Colon (tissue), 2 donors: ENCODE measurements at regions not wholly inside any gene's neighbourhood (a gene's known extent, or its start where the extent isn't known, plus 50 kb on each side); places are given as distances from the start of the nearest gene placed in this dataset.

Source experiments
- FAIRE-seq: peaks from 2 replicates; lab custom pipeline; 2012; peaks lifted over from hg19 to GRCh38; lab: Jason Lieb, UNC
- donor health status: control.
- donor health status: control.

- FAIRE-seq = peak; percentile 94
Measured at GRCh38 chr1:193549081-193549480, 362.7 kb upstream of the B3GALT2 start.

GRCh38 chr1:193545171-193545570, 358.8 kb upstream of the B3GALT2 start:
- no peak for FAIRE-seq

DNA sequence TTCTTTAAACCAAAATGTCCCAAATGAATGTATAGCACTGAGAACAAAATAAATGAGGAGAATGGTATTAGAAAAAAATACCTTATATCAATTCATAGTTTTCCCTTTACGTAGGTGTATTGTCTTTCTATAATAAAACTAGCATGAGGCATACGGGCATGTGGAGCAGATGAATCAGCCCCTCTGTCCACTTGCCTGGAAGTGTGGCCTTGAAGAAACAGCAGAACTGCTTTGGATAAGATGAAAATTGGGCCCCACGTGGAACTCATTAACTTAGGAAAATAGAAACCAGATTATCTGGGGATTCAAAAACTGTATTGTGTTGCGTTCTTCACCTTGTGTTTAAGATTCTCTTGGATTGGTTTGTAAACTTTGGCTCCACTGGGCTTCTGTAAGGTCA, 356.8 kb upstream of the B3GALT2 start:
- FAIRE-seq = no peak

- no peak for FAIRE-seq
Measured at GRCh38 chr1:193542690-193543089, 356.3 kb upstream of the B3GALT2 start.

GRCh38 chr1:193540511-193540910, 354.1 kb upstream of the B3GALT2 start:
- no peak for FAIRE-seq

- FAIRE-seq = no peak
Measured at GRCh38 chr1:193539731-193540459, 353.5 kb upstream of the B3GALT2 start.

DNA sequence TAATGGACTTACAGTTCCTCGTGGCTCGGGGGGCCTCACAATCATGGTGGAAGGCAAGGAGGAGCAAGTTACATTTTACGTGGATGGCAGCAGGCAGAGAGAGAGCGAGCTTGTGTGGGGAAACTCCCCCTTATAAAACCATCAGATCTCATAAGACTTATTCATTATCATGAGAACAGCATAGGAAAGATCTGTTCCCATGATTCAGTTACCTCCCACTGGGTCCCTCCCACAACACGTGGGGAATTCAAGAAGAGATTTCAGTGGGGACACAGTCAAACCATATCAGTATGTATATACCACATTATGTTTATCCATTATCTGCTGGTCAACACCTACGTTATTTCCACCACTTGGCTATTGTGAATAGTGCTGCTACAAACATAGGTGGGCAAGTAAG, 352.3 kb upstream of the B3GALT2 start:
- FAIRE-seq = no peak

GRCh38 chr1:193538003-193538354, 351.6 kb upstream of the B3GALT2 start:
- no peak for FAIRE-seq

GRCh38 chr1:193537266-193538002, 351.0 kb upstream of the B3GALT2 start:
- no peak for FAIRE-seq

DNA sequence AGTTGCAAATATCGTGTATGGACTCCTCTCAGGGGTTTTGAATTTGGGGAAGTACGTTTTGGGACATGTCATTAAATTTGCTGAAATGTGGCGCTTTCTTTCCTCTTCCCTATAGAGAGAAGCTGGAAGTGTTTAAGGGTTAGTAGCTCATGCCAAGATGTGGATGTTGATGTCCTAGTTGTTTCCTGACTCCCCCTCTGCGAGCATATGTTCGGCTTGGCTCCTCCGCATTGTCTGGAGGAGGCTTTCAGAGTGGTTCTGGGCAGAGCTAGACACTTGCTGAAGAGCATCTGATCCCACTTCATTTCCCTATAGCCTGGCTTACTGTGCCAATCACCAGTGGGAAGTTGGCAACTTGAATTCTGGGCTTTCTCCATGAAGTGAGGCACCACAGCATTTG, 347.4 kb upstream of the B3GALT2 start:
- FAIRE-seq = no peak

- FAIRE-seq = no peak
Measured at GRCh38 chr1:193525917-193526710, 339.7 kb upstream of the B3GALT2 start.

- no peak for FAIRE-seq
Measured at GRCh38 chr1:193525411-193525810, 339.0 kb upstream of the B3GALT2 start.

DNA sequence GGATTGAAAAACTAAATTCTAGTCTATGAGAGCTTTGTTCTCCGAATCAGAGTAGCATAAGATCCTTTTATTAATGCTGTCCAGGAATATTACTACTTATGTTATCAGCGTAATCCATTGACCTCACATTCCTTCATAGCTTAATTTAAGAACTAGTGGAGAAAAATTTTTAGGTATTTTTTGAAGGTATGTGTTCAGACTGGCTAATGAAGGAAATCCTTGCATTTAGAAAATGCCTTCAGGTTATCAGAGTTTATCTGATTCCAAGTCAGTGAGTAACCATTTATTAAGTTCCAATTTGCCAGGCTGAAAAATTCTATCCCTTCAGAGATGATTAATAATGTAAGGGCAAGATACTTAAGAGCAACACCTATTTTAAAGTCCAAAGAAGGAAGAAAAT, 338.2 kb upstream of the B3GALT2 start:
- FAIRE-seq = no peak

DNA sequence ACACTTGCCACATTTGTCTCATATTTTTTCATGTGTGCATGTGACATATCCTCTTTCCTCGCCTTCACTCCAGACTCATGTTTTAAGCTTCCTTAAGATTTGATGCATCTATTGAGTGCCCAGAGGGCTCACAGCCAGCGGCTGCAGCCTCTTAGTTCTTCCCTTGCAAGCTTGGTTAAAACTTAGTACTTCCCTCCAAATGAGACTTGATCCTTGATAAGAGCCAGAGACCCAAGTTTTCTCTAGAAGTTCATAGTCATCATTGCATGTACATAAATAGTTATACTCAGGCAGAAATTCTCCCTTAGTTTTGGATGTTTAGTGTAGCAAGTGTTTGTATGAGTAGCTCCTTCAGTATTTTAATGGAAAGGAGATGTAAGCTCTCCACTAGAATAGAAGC, 337.6 kb upstream of the B3GALT2 start:
- FAIRE-seq = no peak

- FAIRE-seq = no peak
Measured at GRCh38 chr1:193520472-193520871, 334.1 kb upstream of the B3GALT2 start.

GRCh38 chr1:193519922-193520321, 333.5 kb upstream of the B3GALT2 start:
- no peak for FAIRE-seq

- no peak for FAIRE-seq
Measured at GRCh38 chr1:193516755-193517388, 330.5 kb upstream of the B3GALT2 start.

GRCh38 chr1:193514397-193514796, 328.0 kb upstream of the B3GALT2 start:
- FAIRE-seq = no peak

- no peak for FAIRE-seq
Measured at GRCh38 chr1:193513032-193513431, 326.6 kb upstream of the B3GALT2 start.

DNA sequence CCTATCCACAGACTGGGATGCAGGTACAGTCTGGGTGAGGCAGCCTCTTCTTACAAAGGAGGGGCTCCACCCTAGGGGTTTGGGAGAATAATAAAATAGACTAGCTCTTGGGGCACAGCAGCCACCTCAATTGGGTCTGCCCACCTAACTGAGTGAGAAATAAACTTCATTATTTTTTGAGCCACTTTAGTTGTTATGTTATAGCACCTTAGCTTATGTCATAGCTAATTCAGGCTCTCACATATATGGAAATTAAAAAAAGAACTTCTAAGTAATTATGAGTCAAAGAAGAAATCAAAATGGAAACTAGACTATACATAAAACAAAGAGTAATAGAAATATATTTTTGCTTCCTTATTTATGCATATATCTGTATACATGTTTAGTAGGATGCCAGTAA, 318.5 kb upstream of the B3GALT2 start:
- no peak for FAIRE-seq

DNA sequence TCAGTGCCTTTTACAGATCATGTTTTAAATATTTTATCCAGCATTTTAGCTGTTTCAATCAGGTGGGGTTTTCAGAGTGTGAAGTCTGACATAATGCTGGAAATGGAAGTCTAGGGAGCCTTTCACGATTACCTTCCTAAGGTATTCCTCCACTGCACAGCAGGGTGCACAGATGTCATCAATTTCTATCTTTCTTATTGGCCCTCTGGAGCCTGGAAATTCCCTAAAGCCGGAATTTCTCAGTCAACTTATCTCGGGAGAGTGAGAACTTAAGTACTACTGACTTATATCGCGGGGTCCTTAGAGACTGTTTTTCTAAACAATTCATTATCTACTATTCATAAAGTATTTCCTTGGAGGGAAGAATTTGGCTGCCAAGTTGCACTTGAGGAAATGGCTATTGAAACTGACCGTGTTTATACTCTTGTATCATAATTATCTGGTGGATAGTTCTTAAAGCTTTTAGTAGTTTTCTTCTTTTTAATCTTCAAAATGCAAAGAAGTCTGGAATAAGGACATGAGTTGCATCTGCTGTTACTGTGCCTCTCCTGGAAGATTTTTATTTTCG, 311.8 kb upstream of the B3GALT2 start:
- FAIRE-seq = no peak

DNA sequence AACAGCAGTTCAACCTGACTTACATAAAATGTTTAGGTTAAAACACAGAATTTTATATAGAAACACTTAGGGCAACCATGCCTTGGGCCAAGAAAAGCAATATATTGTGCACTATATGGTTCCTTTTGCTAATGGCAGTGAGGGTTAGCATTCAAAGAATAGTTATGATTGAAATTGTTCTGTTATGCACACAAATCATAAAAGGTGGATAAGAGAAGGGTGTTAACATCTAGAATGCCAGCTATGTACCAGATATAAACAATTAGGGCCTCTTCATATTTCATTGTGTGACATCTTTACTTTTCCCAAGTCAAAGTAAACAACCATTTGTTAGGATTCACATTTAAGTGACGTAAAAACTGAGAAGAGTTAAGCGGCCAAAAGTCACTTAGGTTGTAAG, 308.0 kb upstream of the B3GALT2 start:
- FAIRE-seq = no peak
